ENCODE measurements at regions not wholly inside any gene's neighbourhood (a gene's known extent, or its start where the extent isn't known, plus 50 kb on each side); places are given as distances from the start of the nearest gene placed in this dataset.
"Not testable (repeated sequence)": the region's sequence is repeated elsewhere in the genome, so short reads cannot be mapped to it uniquely, and the experiment has no call there.

DNA sequence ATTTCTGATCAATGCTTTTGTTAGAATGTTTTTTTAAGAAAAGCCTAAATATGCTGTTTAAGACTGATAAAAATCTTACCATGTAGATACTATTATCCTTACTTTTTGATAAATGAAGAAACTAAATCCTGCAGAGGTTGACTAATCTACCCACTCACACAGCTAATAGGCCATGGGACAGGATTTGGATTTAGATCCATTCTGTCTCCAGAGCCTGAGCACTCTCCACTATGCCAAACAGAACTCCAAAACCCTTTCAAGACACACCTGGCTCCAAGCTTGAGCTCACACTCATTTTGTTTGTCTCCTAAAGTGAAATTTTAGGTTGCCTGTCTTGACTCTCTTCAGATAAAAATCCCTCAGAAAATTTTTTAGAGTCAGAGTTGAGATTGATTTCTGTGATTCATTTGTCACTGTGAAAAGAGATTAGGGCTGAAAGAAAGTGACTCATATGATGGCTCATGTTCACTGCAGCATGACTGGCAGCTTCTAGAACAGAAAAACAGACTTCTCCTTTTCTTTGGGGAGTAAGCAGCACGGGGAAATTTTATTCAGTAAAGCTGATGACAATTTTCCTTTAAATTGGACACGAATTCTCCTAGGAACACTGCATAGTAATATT is 132.3 kb upstream of the POT1 start:
- Mint-ChIP-seq H3K27me3 (ENCODE audit: unreplicated experiment) (peaks cover 2% of the 10 kb centered on the region), H3K9me3 (ENCODE audit: unreplicated experiment) (no peaks in the 10 kb centered on the region), H3K4me1 (ENCODE audit: unreplicated experiment) (peaks cover 5% of the 10 kb centered on the region), H3K27ac (ENCODE audit: unreplicated experiment) (no peak overlapping the region), H3K4me3 (ENCODE audit: unreplicated experiment) (no peak overlapping the region), H3K36me3 (ENCODE audit: low read depth, unreplicated experiment) (no peaks in the 10 kb centered on the region)
- TF ChIP-seq, protein P1, sequence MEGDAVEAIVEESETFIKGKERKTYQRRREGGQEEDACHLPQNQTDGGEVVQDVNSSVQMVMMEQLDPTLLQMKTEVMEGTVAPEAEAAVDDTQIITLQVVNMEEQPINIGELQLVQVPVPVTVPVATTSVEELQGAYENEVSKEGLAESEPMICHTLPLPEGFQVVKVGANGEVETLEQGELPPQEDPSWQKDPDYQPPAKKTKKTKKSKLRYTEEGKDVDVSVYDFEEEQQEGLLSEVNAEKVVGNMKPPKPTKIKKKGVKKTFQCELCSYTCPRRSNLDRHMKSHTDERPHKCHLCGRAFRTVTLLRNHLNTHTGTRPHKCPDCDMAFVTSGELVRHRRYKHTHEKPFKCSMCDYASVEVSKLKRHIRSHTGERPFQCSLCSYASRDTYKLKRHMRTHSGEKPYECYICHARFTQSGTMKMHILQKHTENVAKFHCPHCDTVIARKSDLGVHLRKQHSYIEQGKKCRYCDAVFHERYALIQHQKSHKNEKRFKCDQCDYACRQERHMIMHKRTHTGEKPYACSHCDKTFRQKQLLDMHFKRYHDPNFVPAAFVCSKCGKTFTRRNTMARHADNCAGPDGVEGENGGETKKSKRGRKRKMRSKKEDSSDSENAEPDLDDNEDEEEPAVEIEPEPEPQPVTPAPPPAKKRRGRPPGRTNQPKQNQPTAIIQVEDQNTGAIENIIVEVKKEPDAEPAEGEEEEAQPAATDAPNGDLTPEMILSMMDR (IDR thresholded peaks at IDR 0.05; ENCODE audit: unreplicated experiment), result no peak
- no peak for DNase-seq (ENCODE audit: low spot score)

- not testable (repeated sequence) for DNase-seq (ENCODE audit: low spot score); H3K36me3 Mint-ChIP-seq (ENCODE audit: low read depth, unreplicated experiment); H3K4me1 Mint-ChIP-seq (ENCODE audit: unreplicated experiment); H3K27me3 Mint-ChIP-seq (ENCODE audit: unreplicated experiment); H3K27ac Mint-ChIP-seq (ENCODE audit: unreplicated experiment); H3K9me3 Mint-ChIP-seq (ENCODE audit: unreplicated experiment); H3K4me3 Mint-ChIP-seq (ENCODE audit: unreplicated experiment)
Observed at GRCh38 chr7:125061083-125061745, 131.6 kb upstream of the POT1 start.

DNA sequence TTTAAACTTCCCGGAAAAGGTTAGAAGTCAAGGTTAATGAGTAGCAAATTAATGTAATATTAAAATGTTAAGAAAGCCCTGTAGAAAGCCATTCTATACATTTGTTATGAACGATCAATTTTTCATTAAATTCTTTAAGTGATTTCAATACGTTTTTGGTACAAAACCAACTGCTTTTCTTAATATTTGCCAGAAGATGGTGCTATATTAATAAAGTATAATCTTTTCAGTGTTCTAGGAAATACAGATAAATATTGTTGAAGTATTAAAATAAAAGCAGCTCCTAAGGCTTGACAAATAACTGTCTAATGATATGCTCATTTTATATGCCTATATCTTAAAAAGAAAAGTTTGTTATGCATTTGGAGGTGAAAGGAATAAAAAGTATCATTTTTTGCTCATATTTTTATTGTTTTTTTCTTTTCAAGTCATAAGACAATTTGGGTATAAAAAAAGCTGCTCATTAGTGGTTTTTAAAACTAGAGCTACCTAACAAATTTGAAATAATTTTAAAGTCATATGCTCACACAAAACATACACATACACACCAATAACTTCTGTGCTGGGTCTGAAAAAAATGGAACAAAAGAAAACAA is 130.3 kb upstream of the POT1 start:
- Mint-ChIP-seq H3K27ac (ENCODE audit: unreplicated experiment) (no peak overlapping the region), H3K9me3 (ENCODE audit: unreplicated experiment) (no peaks in the 10 kb centered on the region), H3K4me3 (ENCODE audit: unreplicated experiment) (no peak overlapping the region), H3K27me3 (ENCODE audit: unreplicated experiment) (peaks cover 2% of the 10 kb centered on the region), H3K36me3 (ENCODE audit: low read depth, unreplicated experiment) (no peaks in the 10 kb centered on the region), H3K4me1 (ENCODE audit: unreplicated experiment) (peaks cover 5% of the 10 kb centered on the region)
- TF ChIP-seq, protein P1 (IDR thresholded peaks at IDR 0.05; ENCODE audit: unreplicated experiment), result peak; percentile 62
- DNase-seq (ENCODE audit: low spot score), result no peak

DNA sequence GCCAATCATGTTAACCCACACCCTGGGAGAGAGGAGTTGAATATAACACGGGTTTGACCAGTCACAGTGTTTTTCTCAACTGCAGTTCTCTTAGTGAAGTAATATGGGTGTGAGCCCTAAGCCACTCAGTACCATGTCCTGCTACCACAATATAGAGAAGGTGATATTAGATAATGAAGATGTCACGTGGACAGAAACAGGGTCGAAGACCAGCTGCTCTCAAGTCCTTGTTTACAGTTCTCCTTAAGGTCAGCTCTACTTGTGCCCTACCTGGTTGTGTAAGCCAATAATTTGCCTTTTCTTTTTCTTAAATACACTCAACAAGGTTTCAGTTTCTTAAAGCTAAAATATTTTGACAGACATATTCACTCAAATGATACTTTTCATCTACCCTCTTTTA is 128.3 kb upstream of the POT1 start:
- TF ChIP-seq, protein P1 (IDR thresholded peaks at IDR 0.05; ENCODE audit: unreplicated experiment), result no peak
- Mint-ChIP-seq H3K27me3 (ENCODE audit: unreplicated experiment) (peaks cover 2% of the 10 kb centered on the region), H3K4me1 (ENCODE audit: unreplicated experiment) (peaks cover 5% of the 10 kb centered on the region), H3K4me3 (ENCODE audit: unreplicated experiment) (no peak overlapping the region), H3K9me3 (ENCODE audit: unreplicated experiment) (no peaks in the 10 kb centered on the region), H3K27ac (ENCODE audit: unreplicated experiment) (no peak overlapping the region), H3K36me3 (ENCODE audit: low read depth, unreplicated experiment) (no peaks in the 10 kb centered on the region)
- DNase-seq (ENCODE audit: low spot score), result no peak

- Mint-ChIP-seq H3K4me1 (ENCODE audit: unreplicated experiment) (no peaks in the 10 kb centered on the region), H3K36me3 (ENCODE audit: low read depth, unreplicated experiment) (no peaks in the 10 kb centered on the region), H3K9me3 (ENCODE audit: unreplicated experiment) (no peaks in the 10 kb centered on the region), H3K27ac (ENCODE audit: unreplicated experiment) (no peak overlapping the region), H3K27me3 (ENCODE audit: unreplicated experiment) (no peaks in the 10 kb centered on the region), H3K4me3 (ENCODE audit: unreplicated experiment) (no peak overlapping the region)
- TF ChIP-seq, protein P1 (IDR thresholded peaks at IDR 0.05; ENCODE audit: unreplicated experiment), result no peak
- DNase-seq (ENCODE audit: low spot score), result no peak
Observed at GRCh38 chr7:125055376-125055775, 125.8 kb upstream of the POT1 start.
